Sigmoid colon (tissue), 4 donors: ENCODE measurements at regions not wholly inside any gene's neighbourhood (a gene's known extent, or its start where the extent isn't known, plus 50 kb on each side); places are given as distances from the start of the nearest gene placed in this dataset.

Experiments used
- CTCF ChIP-seq, 4 experiments: fragments of 450-650 bp in 3 of 4; fragments of 200-600 bp in 1 of 4; IDR thresholded peaks; one replicate each; pipeline ENCODE4 v1.5.1; 2016 to 2019; ENCODE audit warnings: antibody characterized with exemption in 4 of 4, mild to moderate bottlenecking in 3 of 4, moderate library complexity in 2 of 4
- POLR2A ChIP-seq, 2 donors: fragments of 450-650 bp; IDR thresholded peaks; one replicate each; pipeline ENCODE4 v1.6.1; 2016; ENCODE audit warnings: antibody characterized with exemption in 2 of 2, mild to moderate bottlenecking in 2 of 2, moderate library complexity in 2 of 2
- POLR2AphosphoS5 ChIP-seq, 4 donors: sonication (generic); formaldehyde crosslinking; IDR thresholded peaks; one replicate each; pipeline ENCODE4 v1.6.1; 2017; ENCODE audit warnings: antibody characterized with exemption in 4 of 4

DNA sequence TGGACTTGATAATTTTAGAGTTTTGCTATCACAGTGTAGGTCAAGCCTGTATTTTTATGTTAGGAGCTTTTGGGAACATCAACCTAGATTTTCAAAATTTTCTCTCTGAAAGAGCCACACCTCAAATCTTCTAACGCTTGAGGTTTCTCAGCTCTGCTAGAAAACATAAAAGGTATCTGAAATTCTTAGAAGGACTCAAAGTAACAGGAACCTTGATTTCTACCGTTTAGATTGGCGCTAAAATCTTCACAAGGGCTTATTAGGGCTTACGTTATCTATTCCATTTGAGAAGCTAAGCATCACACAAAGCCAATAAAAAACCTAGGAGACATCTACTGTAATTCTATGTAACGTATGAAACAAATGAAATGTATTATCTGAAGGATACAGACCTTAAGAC lies 192.4 kb downstream of the AHR start:
- TF ChIP-seq CTCF (IDR thresholded peaks at IDR 0.05) = no peak
- TF ChIP-seq POLR2AphosphoS5 (IDR thresholded peaks at IDR 0.05) = no peak
- TF ChIP-seq POLR2A (IDR thresholded peaks at IDR 0.05) = no peak
